SK-N-MC (cell line): ENCODE measurements at regions not wholly inside any gene's neighbourhood (a gene's known extent, or its start where the extent isn't known, plus 50 kb on each side); places are given as distances from the start of the nearest gene placed in this dataset.

Experiments
- DNase-seq: peaks from one replicate; pipeline ENCODE4 v3.0.0-alpha.2; 2011; ENCODE audit warnings: low read depth, low spot score
- H3K27ac ChIP-seq: fragments of 200-600 bp; sonication (generic); 2 replicates; pipeline ENCODE4 v1.5.1; 2016; ENCODE audit warnings: mixed run types
- H3K36me3 ChIP-seq: fragments of 200-600 bp; sonication (generic); 2 replicates; pipeline ENCODE4 v1.6.1; 2017; ENCODE audit warnings: antibody characterized with exemption, low read length, mixed read lengths; ENCODE audit not compliant: insufficient read depth
- H3K4me3 ChIP-seq: fragments of 200-600 bp; sonication (generic); 2 replicates; pipeline ENCODE4 v1.5.1; 2016
- H3K9ac ChIP-seq: fragments of 200-600 bp; sonication (generic); 2 replicates; pipeline ENCODE4 v1.8.0; 2017; ENCODE audit warnings: mixed run types, mixed read lengths; ENCODE audit not compliant: insufficient read length
- H3K9me3 ChIP-seq: fragments of 200-600 bp; sonication (generic); 2 replicates; pipeline ENCODE4 v1.6.1; 2017; ENCODE audit warnings: low read depth, mild to moderate bottlenecking, antibody characterized with exemption, low read length, moderate library complexity, mixed read lengths
- EZH2 ChIP-seq: fragments of 200-600 bp; sonication (generic); IDR thresholded peaks from one replicate; pipeline ENCODE4 v1.6.1; 2017; ENCODE audit warnings: antibody characterized with exemption
- FOXP2 ChIP-seq: optimal IDR thresholded peaks from 2 replicates; pipeline ENCODE3; 2011; ENCODE audit warnings: mild to moderate bottlenecking, moderate library complexity; ENCODE audit not compliant: insufficient read depth; ENCODE audit errors: extremely low read length, control extremely low read depth
- POLR2AphosphoS5 ChIP-seq: IDR thresholded peaks from 2 replicates; pipeline ENCODE4 v1.6.1; 2012; ENCODE audit warnings: mild to moderate bottlenecking, low read depth, low read length, borderline replicate concordance

DNA sequence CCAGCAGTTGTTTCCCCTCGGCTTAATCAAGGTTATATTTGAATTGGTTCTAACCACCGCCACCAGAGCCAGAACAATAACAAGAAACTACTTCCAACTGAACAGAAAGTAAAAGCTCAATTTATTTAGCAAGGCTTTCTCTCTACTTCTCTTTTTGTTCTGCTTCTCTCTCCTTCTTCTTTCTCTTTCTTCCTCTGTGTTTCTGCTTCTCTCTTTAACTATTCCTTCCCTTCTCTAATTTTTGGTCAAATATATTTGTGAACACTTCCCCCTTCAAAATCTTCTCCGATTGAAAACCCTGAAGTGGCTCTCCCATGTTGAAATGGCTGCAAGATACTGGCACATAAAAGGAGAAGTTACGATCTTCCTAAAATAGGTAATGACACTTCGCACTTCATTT, 1195.9 kb upstream of the PRKX start:
- H3K36me3 ChIP-seq, result no peaks in the 10 kb centered on the region
- TF ChIP-seq EZH2 (no peak), FOXP2 (no peak), POLR2AphosphoS5 (no peak)
- no peak overlapping the region for H3K9ac ChIP-seq
- no peak for DNase-seq
- no peaks in the 10 kb centered on the region for H3K9me3 ChIP-seq
- H3K4me3 ChIP-seq, result no peak overlapping the region
- no peak overlapping the region for H3K27ac ChIP-seq

DNA sequence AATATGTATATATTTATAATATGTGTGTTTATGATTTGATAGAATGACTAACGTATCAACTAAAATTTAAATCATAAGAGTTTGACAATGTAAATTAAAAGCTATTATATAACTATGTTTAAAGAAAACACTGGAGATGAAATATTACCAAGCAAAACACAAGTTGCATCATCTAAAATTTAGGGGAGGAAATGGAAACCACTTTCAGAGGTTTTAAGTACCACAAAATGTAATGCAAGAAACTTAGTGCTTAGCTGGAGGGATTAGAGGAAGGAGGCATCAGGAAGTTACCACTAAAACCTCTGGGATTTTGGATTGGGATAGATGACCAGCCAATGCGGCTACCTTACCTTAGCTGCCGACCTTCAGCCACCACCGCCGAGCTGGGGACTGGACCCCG, 1192.1 kb upstream of the PRKX start:
- no peak overlapping the region for H3K4me3 ChIP-seq
- no peak overlapping the region for H3K9ac ChIP-seq
- no peak overlapping the region for H3K27ac ChIP-seq
- TF ChIP-seq EZH2, result no peak
- TF ChIP-seq POLR2AphosphoS5, result no peak
- TF ChIP-seq FOXP2, result no peak
- H3K9me3 ChIP-seq, result no peaks in the 10 kb centered on the region
- DNase-seq, result peak; percentile 16
- H3K36me3 ChIP-seq, result no peaks in the 10 kb centered on the region

DNA sequence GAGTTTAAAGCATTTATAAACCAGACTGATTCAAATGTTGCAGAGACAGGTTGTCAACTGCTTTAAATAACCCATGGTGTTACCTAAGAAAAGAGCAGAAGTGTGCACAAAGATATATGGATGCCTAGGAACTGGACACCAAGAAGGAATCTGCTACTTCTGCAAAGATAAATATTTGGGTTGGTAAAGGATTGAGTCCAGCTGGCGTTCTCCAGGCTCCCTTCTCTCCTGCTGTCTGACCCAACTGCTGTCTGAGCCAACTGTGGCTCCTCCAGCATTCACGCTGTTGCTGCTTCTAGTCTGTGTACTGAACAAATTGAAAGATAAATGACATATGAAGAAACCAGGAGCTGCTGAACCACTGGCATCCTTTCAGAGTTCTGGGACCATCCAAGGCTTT, 1167.8 kb upstream of the PRKX start:
- no peak for TF ChIP-seq EZH2
- no peak for TF ChIP-seq FOXP2
- Histone ChIP-seq H3K4me3 (no peak overlapping the region), H3K9me3 (no peaks in the 10 kb centered on the region; the same call in 1 of the 2 replicates), H3K9ac (no peak overlapping the region), H3K27ac (no peak overlapping the region), H3K36me3 (no peaks in the 10 kb centered on the region)
- DNase-seq, result no peak

DNA sequence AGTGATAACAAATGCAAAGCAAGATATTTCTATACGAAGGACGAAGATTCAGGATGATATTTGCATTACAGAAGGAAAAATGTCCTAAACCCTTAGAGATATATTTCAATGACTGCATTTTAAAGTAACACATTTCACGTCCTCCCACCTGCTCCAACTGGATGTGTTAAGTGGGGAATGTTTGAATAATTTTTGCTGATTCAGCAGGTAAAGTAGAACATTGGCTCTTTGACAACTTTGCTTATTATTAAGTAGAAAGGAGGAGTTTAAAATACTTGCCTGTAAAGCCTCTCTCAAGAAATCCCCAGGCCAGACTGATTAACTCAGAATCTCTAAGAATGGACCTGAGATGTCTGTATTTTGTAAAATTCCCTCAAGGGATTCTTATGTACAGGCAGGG, 1165.2 kb upstream of the PRKX start:
- TF ChIP-seq FOXP2 (no peak), EZH2 (no peak), POLR2AphosphoS5 (no peak)

GRCh38 chrX:4876268-4876667, 1162.8 kb upstream of the PRKX start:
- Histone ChIP-seq H3K9ac (no peak overlapping the region), H3K36me3 (no peaks in the 10 kb centered on the region), H3K27ac (no peak overlapping the region), H3K4me3 (no peak overlapping the region), H3K9me3 (no peaks in the 10 kb centered on the region; the same call in 1 of the 2 replicates)
- no peak for DNase-seq
- TF ChIP-seq FOXP2, result no peak
- TF ChIP-seq POLR2AphosphoS5, result no peak
- TF ChIP-seq EZH2, result no peak

More for the DNA sequence above, 1165.2 kb upstream of the PRKX start:
- DNase-seq, result peak; percentile 18
- Histone ChIP-seq H3K9me3 (no peaks in the 10 kb centered on the region; the same call in 1 of the 2 replicates), H3K27ac (peak overlapping the region; percentile 71), H3K36me3 (no peaks in the 10 kb centered on the region), H3K4me3 (no peak overlapping the region), H3K9ac (no peak overlapping the region)

GRCh38 chrX:4851534-4851933, 1138.1 kb upstream of the PRKX start:
- H3K9ac ChIP-seq, result no peak overlapping the region
- TF ChIP-seq POLR2AphosphoS5, result no peak
- no peak for TF ChIP-seq FOXP2
- TF ChIP-seq EZH2, result no peak
- no peak for DNase-seq
- no peaks in the 10 kb centered on the region for H3K9me3 ChIP-seq
- no peaks in the 10 kb centered on the region for H3K36me3 ChIP-seq
- H3K27ac ChIP-seq, result no peak overlapping the region
- no peak overlapping the region for H3K4me3 ChIP-seq

GRCh38 chrX:4850312-4850711, 1136.9 kb upstream of the PRKX start:
- no peak overlapping the region for H3K9ac ChIP-seq
- H3K36me3 ChIP-seq, result no peaks in the 10 kb centered on the region
- no peak for TF ChIP-seq FOXP2
- no peak for TF ChIP-seq POLR2AphosphoS5
- no peak for TF ChIP-seq EZH2
- no peak overlapping the region for H3K27ac ChIP-seq
- DNase-seq, result no peak
- no peak overlapping the region for H3K4me3 ChIP-seq
- no peaks in the 10 kb centered on the region for H3K9me3 ChIP-seq

DNA sequence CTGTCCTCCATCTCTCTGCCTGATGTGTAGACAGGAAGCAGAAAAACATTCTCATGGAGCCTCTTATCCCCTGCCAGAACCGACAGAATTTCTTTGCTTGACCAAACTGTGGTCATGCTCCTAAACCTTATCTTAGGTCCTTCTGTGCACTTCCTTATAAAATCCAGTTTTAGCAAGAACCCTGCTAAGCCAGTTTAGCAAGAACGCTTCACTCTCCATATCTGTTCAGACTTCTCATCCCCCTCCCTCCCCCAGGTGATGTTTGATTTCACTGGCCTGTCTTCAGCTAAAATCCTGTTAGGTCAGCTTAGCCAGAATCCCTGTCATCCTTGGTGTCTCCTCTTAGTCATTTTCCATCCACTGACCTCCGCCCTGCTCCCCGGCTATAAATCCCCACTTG, 1130.9 kb upstream of the PRKX start:
- Histone ChIP-seq H3K27ac (no peak overlapping the region), H3K9me3 (no peaks in the 10 kb centered on the region), H3K36me3 (no peaks in the 10 kb centered on the region), H3K9ac (no peak overlapping the region), H3K4me3 (no peak overlapping the region)
- TF ChIP-seq FOXP2 (no peak), POLR2AphosphoS5 (no peak), EZH2 (no peak)
- no peak for DNase-seq

- TF ChIP-seq POLR2AphosphoS5, result no peak
- TF ChIP-seq EZH2, result no peak
- no peak for TF ChIP-seq FOXP2
- H3K4me3 ChIP-seq, result no peak overlapping the region
Observed at GRCh38 chrX:4841216-4841745, 1127.8 kb upstream of the PRKX start.

More at GRCh38 chrX:4841216-4841745, 1127.8 kb upstream of the PRKX start:
- Histone ChIP-seq H3K27ac (no peak overlapping the region), H3K36me3 (no peaks in the 10 kb centered on the region), H3K9me3 (no peaks in the 10 kb centered on the region), H3K9ac (no peak overlapping the region)
- no peak for DNase-seq
